ENCODE measurements at regions not wholly inside any gene's neighbourhood (a gene's known extent, or its start where the extent isn't known, plus 50 kb on each side); places are given as distances from the start of the nearest gene placed in this dataset.
A peak's percentile ranks its signal among the peaks of the same experiment; 100 is the strongest.

GRCh38 chr21:15483138-15483780 lies 246.5 kb upstream of the USP25 start:
- H3K4me3 ChIP-seq (ENCODE audit: low read depth, low read length), result no peak overlapping the region
- peak; percentile 70 for DNase-seq (ENCODE audit: low read depth)
- TF ChIP-seq CTCF (IDR thresholded peaks at IDR 0.05; ENCODE audit: control insufficient read depth, extremely low read depth, insufficient read depth), result peak; percentile 86

GRCh38 chr21:15486460-15487195 lies 243.2 kb upstream of the USP25 start:
- no peak for TF ChIP-seq CTCF (IDR thresholded peaks at IDR 0.05; ENCODE audit: control insufficient read depth, extremely low read depth, insufficient read depth)
- H3K4me3 ChIP-seq (ENCODE audit: low read depth, low read length), result no peak overlapping the region
- no peak for DNase-seq (ENCODE audit: low read depth)

DNA sequence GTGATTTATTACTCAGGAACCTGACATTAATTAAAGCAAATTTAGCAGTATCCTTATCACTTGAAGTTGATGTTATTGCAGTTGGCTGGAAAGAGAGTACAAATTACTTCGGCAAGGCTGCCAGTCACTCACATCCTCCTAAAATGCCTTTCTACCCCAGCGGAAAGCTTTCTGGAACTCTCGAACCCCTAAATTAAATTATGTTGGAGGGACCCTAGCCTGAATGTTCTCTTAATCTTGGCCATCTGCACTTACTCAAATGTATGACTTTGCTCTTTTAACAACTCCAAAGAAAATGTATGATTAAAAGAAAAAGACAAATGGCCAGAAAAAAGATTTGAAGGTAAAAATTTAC lies 242.6 kb upstream of the USP25 start:
- no peak for DNase-seq (ENCODE audit: low read depth)
- no peak overlapping the region for H3K4me3 ChIP-seq (ENCODE audit: low read depth, low read length)
- no peak for TF ChIP-seq CTCF (IDR thresholded peaks at IDR 0.05; ENCODE audit: control insufficient read depth, extremely low read depth, insufficient read depth)

DNA sequence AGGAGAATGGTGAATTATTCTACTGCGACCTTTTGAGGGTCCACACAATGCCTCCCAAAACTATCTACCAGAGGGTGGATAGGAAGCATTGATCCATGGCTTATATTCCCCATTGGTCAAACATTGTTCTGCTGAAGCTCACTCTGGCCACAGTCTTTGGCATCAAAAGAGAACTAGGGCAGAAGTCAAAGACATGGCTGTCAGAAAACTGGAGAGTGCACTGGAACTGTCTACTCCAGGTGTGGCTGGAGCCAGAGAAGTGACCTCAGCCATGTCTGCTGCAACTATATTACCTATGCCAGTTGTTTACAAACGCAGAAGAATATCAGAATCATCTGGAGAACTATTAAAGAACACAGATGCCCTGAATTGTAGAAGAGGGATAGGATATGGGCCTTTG lies 238.7 kb upstream of the USP25 start:
- no peak for TF ChIP-seq CTCF (IDR thresholded peaks at IDR 0.05; ENCODE audit: control insufficient read depth, extremely low read depth, insufficient read depth)
- DNase-seq (ENCODE audit: low read depth), result no peak
- H3K4me3 ChIP-seq (ENCODE audit: low read depth, low read length), result no peak overlapping the region

- DNase-seq (ENCODE audit: low read depth), result no peak
- H3K4me3 ChIP-seq (ENCODE audit: low read depth, low read length), result no peak overlapping the region
- TF ChIP-seq CTCF (IDR thresholded peaks at IDR 0.05; ENCODE audit: control insufficient read depth, extremely low read depth, insufficient read depth), result no peak
These were observed 236.1 kb upstream of the USP25 start for GRCh38 chr21:15493646-15494045.

DNA sequence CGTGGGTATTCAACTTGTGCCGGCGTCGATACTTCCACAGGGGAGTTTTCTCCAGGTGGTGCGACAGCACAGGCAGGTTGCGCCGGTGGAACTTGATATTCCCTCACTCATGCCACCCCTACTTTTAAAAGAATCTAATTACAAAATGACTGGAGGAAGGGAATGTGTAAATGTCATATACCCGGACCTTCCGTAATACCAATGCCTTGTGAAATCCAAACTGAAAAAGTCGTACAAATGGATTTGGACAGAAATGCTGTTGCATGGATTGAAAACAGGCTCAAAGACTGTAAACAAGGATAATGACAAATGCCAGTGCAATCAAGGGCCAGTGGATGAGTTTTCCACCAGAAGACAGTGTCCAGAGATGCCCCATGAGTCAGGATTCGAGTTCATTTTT lies 235.3 kb upstream of the USP25 start:
- no peak overlapping the region for H3K4me3 ChIP-seq (ENCODE audit: low read depth, low read length)
- no peak for TF ChIP-seq CTCF (IDR thresholded peaks at IDR 0.05; ENCODE audit: control insufficient read depth, extremely low read depth, insufficient read depth)
- DNase-seq (ENCODE audit: low read depth), result no peak

DNA sequence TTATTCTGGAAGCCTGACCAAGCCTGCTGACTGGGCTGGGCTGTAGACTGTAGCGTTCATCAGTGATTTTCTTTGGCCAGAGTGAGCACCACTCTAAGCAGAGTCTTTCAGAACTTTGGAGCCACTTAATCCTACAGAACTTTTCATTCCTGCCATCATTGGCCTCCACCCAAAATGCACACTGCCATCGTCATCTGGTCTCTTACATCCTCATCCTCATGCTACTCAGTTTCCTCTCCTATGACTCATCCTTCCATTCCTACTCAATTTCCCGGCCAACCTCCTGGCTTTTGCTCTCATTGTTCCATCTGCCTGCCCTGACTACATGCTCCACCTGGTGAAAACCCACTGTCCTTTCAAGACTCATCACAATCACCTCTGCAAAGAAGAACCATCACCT lies 233.8 kb upstream of the USP25 start:
- no peak overlapping the region for H3K4me3 ChIP-seq (ENCODE audit: low read depth, low read length)
- TF ChIP-seq CTCF (IDR thresholded peaks at IDR 0.05; ENCODE audit: control insufficient read depth, extremely low read depth, insufficient read depth), result no peak
- DNase-seq (ENCODE audit: low read depth), result no peak
